GM12872 (cell line): ENCODE measurements at regions not wholly inside any gene's neighbourhood (a gene's known extent, or its start where the extent isn't known, plus 50 kb on each side); places are given as distances from the start of the nearest gene placed in this dataset.

ENCODE experiments used
- CTCF ChIP-seq: IDR thresholded peaks from 3 replicates; pipeline ENCODE4 v1.5.1; 2011; ENCODE audit warnings: low read depth, mild to moderate bottlenecking, low read length, moderate library complexity; ENCODE audit not compliant: insufficient read depth

DNA sequence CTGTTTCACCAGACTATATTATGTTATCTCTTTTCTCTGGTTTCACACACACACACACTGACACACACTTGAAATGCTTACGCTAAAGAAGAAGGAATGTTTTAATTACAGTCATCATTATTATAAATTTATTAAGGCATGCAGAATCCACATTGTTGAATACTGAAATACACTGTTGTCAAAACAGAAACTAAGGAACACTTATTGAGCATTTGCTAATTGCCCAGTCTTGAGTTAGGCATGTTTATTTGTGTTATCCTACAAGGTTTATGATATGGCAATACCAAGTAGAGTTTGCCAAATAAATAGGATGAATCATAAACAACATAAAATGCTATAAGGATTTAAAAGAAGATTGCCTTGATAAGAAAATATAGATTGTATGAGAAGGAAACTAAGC lies 917.0 kb upstream of the PIK3C3 start:
- TF ChIP-seq CTCF, result no peak

DNA sequence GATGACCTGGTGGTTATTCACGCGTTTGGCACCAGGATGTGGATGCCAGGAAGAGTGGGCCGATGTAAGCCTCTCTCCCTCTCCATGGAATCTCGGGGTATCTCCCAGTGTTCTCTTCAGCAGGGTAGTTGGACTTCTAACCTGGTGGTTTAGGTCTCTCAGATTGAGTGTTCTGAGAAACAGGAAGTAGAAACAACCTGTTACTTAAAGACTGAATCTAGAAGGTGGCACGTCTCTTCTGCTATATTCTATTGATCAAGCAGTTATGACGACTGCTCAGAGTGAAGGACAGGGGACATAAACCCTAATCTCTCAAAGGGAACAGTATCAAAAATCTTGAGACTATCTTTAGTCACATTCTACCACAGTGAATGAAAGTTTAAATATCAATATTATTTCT lies 918.7 kb upstream of the PIK3C3 start:
- TF ChIP-seq CTCF, result no peak

DNA sequence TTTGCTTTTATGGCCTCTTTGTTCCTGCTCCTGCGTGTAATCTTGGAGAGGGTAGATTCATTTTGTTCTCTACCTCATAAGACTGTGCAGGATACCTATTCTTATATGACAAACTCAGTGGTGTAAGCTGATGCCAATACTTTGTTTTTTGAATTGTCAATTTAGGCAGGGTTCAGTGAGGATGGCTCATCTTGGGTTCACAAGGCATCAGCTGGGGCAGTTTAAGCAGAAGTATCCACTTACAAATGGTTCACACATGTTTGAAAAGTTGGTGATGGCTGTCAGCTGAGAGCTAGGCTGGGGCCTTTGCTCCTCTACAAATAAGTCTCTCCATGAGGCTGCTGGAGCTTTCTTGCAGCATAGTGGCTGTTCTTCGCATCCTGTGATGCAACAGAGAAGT lies 920.6 kb upstream of the PIK3C3 start:
- TF ChIP-seq CTCF, result no peak

DNA sequence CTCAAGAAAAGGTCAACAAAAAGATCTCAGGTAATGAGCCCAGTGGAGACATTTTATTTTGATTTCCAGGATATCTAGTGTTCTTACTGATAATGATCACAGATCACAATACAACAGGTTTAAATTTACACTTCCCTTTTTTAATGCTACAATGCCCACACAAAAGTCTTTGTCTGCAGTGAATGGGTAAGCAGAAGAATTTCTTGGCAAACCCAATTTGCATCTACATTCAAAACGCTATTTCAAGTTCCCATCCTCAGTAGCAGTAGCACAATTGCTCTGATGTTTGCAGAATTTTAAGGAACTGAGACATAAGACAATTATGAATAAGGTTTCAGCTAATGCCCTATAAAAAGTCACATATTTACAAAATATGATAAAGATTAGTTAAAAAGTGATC lies 929.4 kb upstream of the PIK3C3 start:
- TF ChIP-seq CTCF, result no peak

- TF ChIP-seq CTCF, result no peak
These were observed 930.2 kb upstream of the PIK3C3 start for GRCh38 chr18:41024792-41025191.

GRCh38 chr18:41022484-41022883 lies 932.5 kb upstream of the PIK3C3 start:
- TF ChIP-seq CTCF, result no peak

GRCh38 chr18:41021089-41021488 lies 933.9 kb upstream of the PIK3C3 start:
- TF ChIP-seq CTCF, result no peak

DNA sequence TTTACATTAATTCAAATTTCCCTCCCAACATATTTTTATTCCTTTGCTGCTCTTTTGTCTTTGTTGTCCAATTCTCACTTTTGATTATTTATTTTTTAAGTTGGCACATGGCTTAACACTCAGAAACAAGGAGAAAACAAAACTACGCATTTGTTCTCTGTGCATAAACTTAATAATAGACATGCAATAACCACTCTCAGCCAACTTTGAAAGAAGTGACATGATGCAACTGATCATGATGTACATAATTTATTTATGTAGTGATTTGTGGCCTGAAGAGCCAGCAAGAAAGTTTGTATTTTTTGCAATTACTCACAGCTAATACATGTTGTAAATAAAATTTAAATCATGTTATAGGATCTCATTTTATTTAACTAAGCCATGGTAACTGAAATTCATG lies 942.8 kb upstream of the PIK3C3 start:
- no peak for TF ChIP-seq CTCF
